DOHH2 (cell line): ENCODE measurements at regions not wholly inside any gene's neighbourhood (a gene's known extent, or its start where the extent isn't known, plus 50 kb on each side); places are given as distances from the start of the nearest gene placed in this dataset.

ENCODE experiments used
- CTCF ChIP-seq: fragments of 200-600 bp; sonication (generic); IDR thresholded peaks from one replicate; pipeline ENCODE4 v1.5.1; 2014; ENCODE audit warnings: antibody characterized with exemption, mild to moderate bottlenecking, low read depth, low read length; ENCODE audit not compliant: poor library complexity, severe bottlenecking
- EZH2phosphoT487 ChIP-seq: fragments of 200-600 bp; sonication (generic); IDR thresholded peaks from 2 replicates; pipeline ENCODE4 v1.6.1; 2017; ENCODE audit warnings: borderline replicate concordance, mild to moderate bottlenecking, antibody characterized with exemption, low read length, moderate library complexity, mixed read lengths

DNA sequence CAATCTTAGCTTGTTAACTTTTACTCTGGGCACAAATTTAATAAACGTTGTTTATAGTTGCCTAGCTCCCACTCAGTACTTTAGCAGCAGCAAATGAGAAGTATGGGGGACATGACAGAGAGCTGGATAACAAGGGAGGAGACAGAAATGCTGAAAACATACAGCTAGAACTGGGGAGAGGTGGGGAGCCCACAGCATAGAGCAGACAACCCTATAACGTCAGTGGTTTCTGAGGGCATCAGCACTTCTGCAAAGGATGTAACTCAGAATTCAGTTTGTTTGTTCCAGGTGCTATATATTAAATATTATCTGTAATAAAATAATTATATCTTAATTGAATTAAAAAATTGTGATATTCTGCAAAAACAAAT, 1098.7 kb upstream of the FANCL start:
- TF ChIP-seq CTCF (no peak), EZH2phosphoT487 (no peak)
